ENCODE measurements at regions not wholly inside any gene's neighbourhood (a gene's known extent, or its start where the extent isn't known, plus 50 kb on each side); places are given as distances from the start of the nearest gene placed in this dataset.

DNA sequence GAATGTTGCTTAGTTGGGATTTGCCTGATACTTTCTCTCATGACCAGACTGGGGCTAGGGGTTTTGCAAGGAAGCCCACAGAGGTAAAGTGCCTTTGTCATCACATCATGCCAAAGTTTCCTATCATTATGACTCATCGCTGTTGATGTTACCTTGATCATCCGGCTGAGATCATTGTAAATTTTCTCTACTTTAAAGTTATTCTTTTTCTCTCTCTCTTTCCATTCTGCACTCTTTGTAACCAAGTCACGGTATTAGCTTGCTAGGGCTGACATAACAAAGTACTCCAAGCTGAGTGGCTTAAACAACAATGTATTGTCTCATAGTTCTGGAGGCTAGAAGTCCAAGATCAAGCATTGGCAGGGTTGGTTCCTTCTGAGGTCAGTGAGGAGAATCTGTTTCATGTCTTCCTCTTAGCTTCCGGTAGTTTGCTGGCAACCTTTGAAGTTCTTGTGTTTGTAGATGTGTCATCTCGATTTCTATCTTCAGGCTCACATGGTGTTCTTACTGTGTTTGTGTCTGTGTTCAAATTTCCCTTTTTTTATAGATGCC lies 113.0 kb downstream of the DTHD1 start:
- no peak for DNase-seq

GRCh38 chr4:36399762-36400353 lies 118.4 kb downstream of the DTHD1 start:
- peak in 1 of 2 experiments; percentile 6 for DNase-seq

GRCh38 chr4:36402008-36402758 lies 120.8 kb downstream of the DTHD1 start:
- DNase-seq: no peak

GRCh38 chr4:36411338-36411737 lies 129.9 kb downstream of the DTHD1 start:
- DNase-seq: no peak

- peak in 1 of 2 experiments; percentile 18 for DNase-seq
Observed at GRCh38 chr4:36414248-36414647, 132.8 kb downstream of the DTHD1 start.

- DNase-seq: no peak
Observed at GRCh38 chr4:36417146-36417545, 135.7 kb downstream of the DTHD1 start.

- no peak for DNase-seq
Observed at GRCh38 chr4:36420111-36420679, 138.8 kb downstream of the DTHD1 start.

DNA sequence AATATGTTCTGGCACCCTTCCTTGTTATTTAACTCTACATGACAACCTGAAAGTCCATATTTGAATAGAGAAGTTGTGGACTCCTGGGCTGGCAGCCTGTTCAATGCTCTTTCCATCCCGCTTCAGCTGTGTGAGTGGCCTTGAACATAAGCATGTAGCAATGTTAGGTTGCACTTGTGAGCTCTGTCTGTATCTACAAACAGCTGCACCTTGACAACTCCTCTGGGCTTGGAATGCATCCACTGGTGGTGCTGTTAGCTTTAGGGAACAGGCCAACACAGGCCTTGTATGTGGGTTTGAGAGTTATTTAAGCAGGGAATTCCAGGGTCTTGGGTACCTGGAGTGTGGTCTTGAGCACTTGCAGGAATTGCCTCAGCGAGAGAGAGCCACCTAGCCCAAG lies 141.2 kb downstream of the DTHD1 start:
- DNase-seq: no peak

- no peak for DNase-seq
Observed at GRCh38 chr4:36426741-36427140, 145.3 kb downstream of the DTHD1 start.

GRCh38 chr4:36427696-36428095 lies 146.3 kb downstream of the DTHD1 start:
- DNase-seq: no peak

GRCh38 chr4:36432586-36432985 lies 151.2 kb downstream of the DTHD1 start:
- no peak for DNase-seq

GRCh38 chr4:36439556-36439955 lies 158.1 kb downstream of the DTHD1 start:
- no peak for DNase-seq

- no peak for DNase-seq
Observed at GRCh38 chr4:36445480-36445879, 164.1 kb downstream of the DTHD1 start.

DNA sequence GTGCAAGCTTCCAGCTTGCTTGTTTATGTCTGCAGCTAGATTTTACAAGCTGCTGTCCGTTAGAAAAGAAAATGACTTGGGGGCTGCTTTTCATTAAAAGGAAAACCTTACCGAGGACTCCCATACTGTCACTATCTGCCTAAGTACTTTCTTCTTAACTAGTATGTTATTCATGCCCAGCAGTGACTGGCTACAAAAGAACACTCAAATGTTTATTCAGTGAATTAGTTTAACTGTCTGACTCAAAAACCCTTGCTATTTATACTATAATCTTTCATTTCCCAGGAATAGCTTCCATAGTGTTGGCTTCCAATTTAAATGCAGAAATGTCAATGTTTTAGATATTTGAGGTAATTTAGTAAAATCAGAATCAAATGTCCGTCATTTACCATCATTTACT lies 164.9 kb downstream of the DTHD1 start:
- no peak for DNase-seq

GRCh38 chr4:36461344-36461743 lies 179.9 kb downstream of the DTHD1 start:
- DNase-seq: no peak

DNA sequence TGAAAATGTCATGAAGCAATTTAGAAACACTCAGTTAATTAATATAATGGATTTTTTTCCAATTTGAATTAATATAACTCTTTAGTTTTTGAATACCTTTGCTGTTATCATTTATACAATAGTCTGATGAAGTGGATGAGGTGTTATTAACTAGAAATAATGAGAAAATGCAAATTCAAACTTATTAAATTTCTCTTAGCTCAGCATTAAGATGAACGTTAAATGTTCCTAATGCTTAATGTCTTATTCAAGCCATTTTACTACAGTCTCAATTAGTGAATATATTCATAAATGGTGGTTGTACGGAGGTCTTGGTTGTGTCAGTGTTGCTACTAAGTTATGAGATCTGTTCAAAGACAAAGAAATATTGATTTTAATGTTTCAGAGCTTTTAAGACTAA lies 186.3 kb downstream of the DTHD1 start:
- no peak for DNase-seq

GRCh38 chr4:36471903-36472302 lies 190.5 kb downstream of the DTHD1 start:
- DNase-seq: no peak

DNA sequence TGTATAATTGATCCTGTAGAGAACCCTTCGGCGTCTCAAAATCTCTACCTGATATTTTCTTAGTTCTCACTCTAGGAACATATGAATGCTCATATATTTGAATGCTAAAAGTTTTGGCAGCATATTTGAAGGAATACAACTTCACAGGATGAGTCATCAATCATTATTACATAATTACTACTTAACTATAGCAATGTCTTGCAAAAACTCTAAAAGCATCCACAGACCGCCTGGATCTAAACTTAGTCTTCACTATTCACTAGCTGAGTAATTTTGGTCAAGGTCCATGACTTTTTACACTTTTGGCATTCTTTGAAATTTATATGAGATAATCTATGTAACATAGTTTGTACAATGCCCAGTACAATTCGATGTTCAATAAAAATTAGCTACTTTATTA lies 194.7 kb downstream of the DTHD1 start:
- no peak for DNase-seq

GRCh38 chr4:36477861-36478260 lies 196.4 kb downstream of the DTHD1 start:
- DNase-seq: no peak

DNA sequence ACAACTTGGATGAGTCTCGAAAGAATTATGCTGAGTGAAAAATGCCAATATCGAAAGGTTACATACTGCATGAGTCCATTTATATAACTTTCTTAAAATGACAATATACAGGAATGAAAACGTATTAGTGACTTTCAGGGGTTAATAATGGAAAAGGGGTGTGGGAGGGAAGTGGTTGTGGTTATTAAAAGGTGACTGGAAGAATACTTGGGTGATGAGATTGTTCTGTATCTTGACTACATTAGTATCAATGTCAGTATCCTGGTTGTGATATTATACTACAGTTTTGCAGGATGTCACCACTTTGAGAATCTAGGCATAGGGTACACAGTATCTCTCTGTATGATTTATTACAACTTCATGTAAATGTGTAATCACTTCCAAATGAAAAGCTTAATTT lies 204.5 kb downstream of the DTHD1 start:
- DNase-seq: no peak

DNA sequence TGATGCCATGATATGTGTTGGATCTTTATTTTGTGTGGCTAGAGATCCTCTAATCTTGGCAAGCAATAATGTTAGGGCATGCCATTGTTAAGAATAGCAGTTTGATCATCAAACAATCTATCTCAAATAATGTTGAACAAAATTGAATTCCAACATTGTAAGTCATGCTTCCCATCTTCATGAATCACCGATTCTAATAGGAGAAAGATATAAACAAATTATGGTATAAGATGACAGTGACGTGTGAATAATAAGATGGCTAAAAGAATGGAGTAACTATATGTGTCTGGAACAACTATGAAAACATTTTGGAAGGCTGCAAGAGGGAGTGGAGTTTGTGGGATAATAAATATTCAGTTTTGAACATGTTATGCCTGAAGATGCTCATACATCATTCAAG lies 208.4 kb downstream of the DTHD1 start:
- no peak for DNase-seq

GRCh38 chr4:36492041-36492440 lies 210.6 kb downstream of the DTHD1 start:
- DNase-seq: no peak

DNA sequence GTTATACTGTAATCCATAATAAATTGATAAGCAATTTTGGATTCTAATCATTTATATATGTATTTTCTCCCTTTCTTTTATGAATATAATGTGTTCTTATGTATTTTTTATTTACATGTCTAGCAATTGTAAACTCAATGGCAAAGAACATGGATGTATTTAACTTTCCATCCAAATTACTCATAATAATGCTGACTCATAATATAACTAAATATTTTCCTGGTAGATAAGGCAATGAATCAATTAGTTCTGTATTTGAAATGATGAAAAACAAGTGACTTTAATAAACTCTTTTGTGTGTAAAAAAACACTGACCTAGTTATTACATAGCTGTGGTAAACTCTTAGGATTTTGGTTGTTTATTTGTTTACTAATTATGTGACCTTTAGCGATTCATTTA lies 211.2 kb downstream of the DTHD1 start:
- DNase-seq: no peak

- no peak for DNase-seq
Observed at GRCh38 chr4:36493251-36493650, 211.8 kb downstream of the DTHD1 start.

Data from SW 1271 (cell line).